GM04503 (cell line): ENCODE measurements at regions not wholly inside any gene's neighbourhood (a gene's known extent, or its start where the extent isn't known, plus 50 kb on each side); places are given as distances from the start of the nearest gene placed in this dataset.

ENCODE experiments used
- DNase-seq: peaks from one replicate; pipeline ENCODE4 v3.0.0-alpha.2; 2012; ENCODE audit warnings: low read depth

DNA sequence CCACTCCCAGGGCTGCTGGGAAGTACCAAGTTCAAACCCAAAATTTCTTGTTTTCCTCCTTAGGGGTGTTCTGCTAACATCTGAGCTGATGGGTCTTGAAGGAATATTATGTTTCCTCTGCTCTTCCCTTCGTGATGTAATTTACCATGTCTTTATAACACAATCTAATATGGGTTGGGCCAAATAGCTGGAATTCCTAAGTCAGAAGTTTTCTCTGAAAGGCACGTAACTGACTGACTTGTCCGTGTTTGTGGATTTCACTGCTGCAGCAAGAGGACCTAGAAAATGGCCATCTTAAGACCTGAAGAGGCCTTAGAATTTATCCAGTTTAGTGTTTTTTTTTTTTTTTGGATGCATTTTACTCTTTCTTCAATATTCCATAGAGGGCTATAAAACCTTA lies 256.7 kb downstream of the DCDC2C start:
- DNase-seq, result no peak

DNA sequence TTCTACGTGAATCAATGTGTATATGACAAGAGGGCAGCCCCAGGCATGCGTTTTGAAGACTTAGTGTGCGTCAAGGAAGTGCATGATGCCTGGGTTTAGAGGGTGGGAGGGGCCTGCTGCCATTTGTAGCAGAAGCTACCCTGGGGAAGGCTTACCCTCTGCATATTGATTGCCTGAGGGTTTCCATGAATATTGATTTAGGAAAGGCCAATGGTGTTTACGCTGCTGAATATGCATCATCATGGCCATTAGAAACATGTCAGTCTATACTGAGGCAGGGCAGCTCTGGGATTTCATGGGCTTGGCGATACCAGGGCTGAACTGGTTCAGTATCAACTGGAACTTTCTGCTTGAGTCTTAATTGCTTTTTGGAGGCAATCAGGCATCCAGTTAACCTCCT lies 259.3 kb downstream of the DCDC2C start:
- DNase-seq, result no peak

DNA sequence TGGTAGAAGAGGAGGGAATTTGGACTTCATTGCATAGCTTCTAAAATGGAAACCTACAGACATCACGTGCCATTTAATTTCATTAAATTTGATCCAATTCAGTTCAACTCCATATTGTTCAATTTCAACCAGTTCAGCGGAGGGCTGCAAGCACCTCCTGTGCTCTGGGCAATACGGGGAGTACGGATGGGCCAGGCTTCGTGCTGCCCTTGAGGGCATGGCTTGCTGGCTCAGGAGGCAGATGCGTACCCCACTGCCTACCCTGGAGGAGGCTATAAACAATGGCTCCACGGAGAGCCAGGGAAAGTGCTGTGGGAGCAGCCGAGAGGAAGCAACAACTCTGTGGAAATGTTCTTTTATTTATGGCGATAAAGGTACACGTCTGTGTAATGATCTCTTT lies 261.8 kb downstream of the DCDC2C start:
- DNase-seq, result no peak

DNA sequence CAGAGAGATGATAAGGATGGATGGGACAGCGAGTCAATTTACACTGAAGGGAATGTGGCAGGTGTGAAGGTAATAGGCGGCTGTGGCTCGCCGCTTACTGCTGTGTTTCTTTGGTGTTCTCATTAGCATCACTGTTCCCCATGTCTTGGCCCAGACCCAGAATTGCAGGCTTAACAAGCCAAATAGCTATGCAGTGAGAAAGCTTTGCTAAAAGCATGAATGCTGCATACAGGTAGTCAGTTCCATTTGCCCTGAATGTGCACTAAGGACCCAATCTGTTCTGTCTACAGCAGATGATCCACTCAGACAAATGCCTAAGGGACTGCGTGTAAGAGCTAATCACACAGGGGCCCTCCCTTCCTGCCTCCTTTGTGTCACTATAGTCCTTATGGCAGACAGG lies 262.6 kb downstream of the DCDC2C start:
- no peak for DNase-seq

DNA sequence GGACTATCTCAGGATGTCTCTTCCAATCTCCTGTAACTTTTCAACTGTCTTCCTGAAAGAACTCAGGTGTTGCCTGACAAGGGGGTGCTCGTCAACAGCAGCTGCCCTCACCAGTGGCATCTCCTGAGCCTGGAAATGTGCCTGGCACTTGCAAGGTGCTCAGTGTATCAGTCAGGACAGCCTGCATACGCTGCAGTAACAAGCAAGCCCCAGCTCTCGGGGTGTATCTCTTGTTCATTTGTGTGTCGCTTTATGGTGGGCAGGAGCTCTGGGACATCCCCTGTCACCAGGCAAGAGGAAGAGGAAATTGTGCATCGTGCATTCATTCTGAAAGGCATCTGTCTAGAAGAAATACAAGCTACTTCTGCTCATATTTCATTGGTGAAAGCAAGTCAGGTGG lies 263.1 kb downstream of the DCDC2C start:
- no peak for DNase-seq

DNA sequence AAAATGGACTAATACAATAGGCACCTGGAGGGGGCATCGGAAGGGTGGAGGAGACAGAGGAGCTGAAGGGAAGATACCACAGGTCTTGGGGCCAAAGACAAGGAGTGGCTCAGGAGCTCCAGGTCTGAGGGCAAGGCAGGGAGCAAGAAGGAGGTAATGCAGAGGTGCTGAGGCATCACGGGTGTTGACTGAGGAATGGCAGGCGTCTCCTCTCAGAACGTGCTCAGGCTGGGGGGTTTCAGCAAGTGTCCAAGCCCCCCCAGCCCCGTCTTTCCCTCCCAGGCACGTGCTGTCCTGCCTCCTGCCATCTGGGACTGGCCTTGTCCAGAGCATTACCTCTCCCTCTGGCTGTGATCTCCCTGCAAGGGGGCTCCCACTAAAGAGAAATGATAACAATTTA lies 265.4 kb downstream of the DCDC2C start:
- DNase-seq, result no peak

DNA sequence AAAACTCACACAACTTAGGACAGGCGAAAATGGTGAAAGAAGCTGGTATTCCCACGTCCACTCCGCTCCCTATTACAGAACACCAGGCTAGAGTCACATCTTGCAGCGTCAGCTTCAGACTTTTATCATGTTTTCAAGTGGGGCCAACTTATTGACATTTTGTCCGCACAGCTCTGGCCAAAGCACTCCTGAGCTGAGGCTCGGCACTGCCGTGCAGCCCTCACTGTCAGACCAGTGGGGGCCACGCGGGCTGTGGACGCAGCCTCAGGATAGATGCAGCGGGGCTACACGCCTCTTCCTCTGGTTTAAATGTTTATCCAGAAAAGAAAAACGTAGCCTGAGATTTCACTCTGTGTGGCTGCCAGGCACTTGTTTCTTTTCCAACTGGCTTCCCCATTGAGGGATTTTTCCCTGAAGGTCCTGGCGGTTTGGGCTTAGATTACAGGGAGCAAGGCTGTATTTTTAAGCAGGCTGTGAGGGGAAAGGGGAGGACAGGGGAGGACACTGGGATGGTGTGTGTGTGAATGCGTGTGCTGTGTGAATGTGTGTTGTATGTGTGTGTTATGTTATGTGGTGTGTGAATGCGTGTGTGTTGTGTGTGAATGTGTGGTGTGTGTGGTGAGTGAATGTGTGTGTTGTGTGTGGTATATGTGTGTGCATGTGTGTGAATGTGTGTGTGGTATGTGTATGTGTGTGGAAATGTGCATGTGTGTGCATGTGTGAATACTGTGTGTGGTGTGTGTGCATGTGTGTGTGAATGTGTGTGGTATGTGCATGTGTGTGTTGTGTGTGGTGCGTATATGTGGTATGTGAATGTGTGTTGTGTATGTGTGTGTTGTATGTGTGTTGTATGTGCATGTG lies 267.6 kb downstream of the DCDC2C start:
- no peak for DNase-seq

DNA sequence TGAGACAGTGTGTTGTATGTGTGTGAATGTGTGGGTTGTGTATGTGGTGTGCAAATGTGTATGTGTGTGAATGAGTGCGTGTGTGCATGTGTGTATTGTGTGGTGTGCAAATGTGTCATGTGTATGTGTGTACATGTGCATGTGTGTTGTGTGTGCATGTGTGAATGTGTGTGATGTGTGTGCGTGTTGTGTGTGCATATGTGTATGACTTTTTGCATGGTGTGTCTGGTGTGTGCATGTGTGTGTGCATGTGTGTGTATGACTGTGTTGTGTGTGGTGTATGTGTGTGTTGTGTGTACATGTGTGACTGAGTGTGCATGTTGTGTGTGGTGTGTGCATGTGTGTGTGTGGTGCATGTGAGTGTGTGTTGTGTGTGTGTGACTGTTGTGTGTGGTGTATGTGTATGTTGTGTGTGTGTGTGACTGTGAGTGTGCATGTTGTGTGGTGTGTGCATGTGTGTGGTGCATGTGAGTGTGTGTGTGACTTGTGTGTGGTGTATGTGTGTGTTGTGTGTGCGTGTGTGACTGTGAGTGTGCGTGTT lies 268.3 kb downstream of the DCDC2C start:
- no peak for DNase-seq

DNA sequence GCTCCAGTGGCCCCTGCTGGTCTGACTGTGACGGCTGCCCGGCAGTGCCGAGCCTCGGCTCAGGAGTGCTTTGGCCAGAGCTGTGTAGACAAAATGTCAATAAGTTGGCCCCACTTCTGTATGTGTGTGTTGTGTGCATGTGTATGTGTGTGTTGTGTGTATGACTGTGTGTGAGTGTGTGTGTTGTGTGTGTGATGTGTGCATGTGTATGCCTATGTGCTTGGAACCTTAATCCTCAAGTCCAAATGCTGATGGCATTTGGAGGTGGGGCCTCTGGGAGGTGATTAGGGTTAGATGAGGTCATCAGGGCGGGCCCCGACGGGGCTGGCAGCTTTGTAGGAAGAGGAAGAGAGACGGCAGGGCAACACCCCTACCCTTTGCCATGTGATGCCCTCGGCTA lies 269.0 kb downstream of the DCDC2C start:
- DNase-seq, result no peak

DNA sequence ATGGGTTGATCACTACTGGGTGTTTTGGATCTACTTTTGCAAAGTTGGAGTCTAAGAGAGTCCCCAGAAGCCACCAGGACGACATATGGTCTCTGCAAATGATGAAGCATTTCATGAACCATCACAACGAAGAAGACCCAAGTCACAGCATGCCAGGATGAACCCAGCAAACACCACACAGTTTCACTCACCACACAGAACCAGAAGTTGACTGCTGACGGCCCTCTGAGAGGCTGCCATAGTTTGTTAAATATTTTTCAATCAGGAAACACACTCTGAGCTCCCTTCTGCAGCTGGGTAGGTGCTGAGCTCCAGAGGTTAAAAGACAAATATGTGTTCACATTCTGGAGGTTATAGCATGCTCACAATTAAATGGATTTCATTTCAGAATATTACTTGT lies 271.4 kb downstream of the DCDC2C start:
- DNase-seq, result no peak

DNA sequence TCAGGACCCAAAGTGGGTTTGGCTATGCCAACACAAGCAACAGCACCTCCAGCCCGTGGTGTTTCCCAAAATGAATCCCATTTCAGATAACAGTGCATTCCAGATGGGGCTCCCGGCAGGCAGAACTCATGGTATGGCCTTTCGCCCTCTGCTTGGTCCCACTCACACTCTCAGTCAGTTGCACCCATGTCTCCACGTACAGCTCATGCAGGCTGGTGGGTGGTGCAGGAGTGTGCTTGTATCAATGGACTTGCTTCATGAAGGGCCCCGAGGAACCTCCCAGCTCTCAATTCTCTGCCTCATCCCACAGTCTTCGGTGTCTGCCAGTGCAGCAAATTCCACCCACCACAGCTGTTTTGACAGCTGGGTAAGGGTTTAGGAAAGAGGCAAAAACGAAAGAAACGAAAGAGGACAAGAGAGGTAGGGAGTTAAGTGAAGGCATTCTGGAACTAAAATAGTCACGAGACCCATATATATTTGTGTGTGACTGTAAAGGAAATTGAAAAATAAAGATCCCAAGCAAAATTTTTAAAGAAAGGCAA lies 278.1 kb downstream of the DCDC2C start:
- no peak for DNase-seq

DNA sequence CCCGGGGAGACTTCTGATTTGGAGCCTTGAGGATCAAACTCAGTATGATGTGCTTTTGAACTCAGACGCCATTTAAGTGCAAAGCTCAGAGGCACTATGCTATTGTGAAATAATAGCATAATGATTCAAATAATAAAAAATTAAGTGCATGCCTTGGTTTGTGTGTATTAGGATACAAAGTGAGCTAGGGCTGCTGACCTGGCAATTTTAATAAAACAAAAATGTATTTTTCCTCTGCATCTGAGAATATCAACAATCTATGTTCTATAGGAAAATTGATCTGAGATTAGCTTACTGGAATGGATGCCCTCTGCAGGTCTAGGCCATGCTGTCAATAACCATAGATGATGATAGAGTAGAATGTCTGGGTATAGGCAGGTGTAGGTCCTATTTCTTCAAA lies 278.8 kb downstream of the DCDC2C start:
- DNase-seq, result no peak

DNA sequence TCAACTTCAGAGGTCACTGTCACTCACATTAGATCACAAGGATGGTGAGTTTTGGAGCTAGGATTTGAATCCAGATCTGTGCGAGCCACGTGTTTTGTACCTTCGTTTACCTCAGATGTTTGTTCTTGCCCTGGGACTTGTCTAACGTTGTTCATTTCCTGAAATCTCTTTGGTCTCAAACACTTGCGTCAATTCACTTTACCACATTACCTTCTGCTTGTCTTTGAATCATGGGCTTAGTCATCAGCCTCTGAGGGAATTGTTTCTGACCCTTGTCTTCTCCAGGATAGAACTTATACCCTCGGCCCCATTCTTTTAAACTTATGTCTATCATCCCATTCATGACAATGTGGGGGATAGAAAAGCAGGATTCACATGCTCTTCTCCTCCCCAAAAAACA lies 282.7 kb downstream of the DCDC2C start:
- DNase-seq, result no peak

DNA sequence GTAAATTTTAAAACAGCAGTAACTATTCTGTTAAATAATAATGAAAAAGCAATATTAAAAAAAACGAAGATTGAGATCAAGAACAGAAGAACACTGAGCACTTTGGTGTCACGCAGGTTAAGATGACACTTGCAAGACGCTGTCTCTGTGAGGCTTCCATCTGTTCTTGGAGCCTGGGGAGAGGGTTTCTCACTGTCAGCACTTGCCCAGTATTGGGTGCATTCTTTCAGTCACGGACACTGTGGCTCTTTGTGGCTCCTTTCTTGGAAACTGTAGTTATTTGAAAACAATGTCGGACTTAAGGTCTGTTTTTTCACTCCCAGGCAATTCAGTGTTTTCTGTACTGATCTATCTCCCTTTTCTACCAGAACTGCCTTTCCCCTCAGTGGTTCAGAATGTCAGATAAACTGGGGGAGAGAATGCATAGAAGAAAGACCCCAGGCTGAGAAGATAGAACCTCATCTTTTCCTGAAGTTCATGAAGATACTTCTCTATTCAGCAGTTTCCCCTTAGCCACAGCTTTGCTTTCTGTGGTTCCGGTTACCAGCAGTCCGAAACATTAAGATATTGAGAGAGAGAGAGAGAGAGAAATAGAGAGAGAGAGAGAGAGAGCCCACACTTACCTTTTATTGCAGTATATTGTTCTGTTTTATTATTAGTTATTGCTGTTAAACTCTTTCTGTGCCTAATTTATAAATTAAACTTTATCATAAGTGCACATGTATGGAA lies 283.3 kb downstream of the DCDC2C start:
- no peak for DNase-seq

DNA sequence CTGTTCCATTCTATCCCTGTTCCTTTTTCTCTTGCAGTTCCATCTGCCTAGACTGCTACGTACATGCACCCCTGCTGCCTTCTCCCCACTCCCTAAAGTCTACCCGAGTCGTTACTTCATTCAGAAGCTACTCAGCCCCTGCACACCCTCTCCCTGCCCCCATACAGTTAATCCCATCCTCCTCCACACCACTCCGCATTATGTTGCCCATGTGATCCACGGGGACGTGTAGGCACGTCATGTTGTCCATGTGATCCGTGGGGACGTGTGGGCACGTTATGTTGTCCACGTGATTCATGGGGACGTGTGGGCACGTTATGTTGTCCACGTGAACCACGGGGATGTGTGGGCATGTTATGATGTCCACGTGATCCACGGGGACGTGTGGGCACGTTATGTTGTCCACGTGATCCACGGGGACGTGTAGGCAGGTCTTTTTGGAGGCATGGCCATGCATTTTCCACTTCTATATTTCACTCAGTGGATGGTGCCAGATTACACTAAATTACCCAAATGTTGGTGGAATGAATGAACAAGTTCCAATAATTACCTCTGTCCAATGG lies 299.5 kb downstream of the DCDC2C start:
- no peak for DNase-seq

DNA sequence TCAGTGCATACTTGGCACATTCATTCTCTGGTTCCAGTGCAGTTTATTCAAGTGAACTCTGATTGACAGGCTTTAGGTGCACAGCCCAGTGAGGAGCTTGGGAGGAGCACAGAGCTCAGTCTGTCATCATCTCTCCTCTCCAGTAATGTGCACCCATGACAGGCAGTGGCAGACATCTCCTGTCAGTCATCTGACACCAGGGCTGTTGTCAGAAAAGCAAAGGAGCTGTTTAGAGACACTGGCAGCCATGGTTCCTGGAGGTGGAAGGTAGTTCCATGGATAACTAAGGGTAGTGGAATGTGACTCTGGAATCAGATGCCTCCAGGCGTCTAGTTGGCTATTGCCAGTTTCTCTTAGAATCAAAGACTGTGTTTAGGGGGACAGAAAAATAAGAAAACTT lies 308.8 kb downstream of the DCDC2C start:
- no peak for DNase-seq

DNA sequence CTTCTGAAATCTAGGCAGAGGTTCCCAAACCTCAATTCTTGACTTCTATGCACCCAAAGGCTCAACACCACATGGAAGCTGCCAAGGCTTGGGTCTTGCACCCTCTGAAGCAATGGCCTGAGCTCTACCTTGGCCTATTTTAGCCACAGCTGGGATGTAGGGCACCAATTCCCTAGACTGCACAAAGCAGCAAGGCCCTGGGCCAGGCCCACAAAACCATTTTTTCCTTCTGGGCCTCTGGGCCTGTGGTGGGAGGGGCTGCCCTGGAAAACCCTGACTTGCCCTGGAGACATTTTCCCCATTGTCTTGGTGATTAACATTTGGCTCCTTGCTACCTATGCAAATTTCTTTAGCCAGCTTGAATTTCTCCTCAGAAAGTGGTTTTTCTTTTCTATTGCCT lies 315.2 kb downstream of the DCDC2C start:
- no peak for DNase-seq

DNA sequence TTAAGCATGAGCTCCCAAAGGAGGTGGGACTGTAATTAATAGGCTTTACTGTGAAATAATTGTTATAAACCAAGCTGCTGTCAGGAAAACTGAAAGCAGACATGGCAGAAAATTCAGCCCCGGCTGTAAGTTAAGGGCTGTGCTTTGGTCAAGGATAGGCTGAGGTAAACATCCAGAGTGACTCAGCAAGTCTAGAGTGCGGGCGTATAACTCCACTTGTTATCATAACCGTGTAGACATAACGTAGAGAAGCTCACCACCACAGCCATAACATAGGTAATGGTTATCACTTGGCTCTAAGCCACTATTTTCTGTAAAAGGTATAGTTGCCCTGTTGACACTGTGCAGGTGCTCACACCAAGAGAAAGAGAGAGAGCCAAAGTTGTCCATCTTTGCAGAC lies 316.8 kb downstream of the DCDC2C start:
- no peak for DNase-seq

DNA sequence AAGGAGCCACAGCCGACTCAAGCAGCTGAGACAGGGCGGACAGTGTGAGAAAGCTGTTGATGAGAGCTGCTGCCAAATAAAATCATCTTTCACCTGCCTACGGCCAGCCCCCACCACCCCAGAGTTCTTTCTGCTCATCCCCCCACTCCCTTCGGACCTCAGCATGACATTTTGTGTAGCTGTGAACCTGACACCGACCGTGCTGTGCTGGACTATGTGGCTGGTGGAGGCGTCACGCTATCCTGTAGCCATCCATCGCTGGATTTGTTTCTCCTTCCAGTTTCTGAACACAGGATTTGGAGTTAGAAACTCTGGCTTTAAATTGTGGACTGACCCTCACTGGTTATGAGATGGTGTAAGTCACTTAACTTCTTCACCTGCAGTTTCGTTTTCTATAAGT lies 317.3 kb downstream of the DCDC2C start:
- DNase-seq, result no peak

DNA sequence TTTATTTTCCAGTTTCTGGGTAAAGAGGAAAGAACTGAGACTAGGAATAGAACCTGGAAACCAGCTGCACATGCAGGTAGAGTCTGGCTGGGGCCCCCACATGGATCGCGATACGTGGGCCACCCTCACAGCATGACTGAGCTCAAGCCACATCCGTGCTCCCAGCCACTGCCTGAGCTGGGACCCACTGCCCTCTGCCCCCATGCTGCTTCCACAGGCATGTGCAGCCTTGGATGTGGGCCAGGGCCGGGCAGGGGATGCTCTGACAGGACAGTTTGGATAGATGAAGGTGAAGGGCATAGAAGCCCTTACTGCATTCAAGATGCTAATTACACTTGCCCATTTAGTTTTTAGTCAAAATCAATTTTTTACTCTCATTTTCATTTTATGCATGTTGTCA lies 321.2 kb downstream of the DCDC2C start:
- no peak for DNase-seq

DNA sequence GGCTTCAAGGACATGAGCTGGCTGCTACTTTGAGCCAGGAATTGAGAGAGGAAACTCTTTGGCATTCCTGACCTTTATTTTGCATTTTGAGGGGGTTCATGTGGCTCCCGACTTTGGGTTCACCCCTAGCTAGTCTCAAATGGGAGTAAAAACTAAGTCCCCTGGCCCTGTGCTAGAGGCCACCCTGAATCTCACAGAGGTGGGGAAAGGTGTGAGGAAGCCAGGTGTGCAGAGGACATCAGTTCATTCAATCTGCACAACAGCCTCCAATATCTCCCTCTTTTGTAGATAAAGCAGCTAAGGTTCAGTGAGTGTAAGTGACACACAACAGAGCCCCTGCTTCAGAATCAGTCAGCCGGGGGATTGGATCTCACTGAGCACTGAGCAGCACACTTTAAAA lies 325.7 kb downstream of the DCDC2C start:
- no peak for DNase-seq

DNA sequence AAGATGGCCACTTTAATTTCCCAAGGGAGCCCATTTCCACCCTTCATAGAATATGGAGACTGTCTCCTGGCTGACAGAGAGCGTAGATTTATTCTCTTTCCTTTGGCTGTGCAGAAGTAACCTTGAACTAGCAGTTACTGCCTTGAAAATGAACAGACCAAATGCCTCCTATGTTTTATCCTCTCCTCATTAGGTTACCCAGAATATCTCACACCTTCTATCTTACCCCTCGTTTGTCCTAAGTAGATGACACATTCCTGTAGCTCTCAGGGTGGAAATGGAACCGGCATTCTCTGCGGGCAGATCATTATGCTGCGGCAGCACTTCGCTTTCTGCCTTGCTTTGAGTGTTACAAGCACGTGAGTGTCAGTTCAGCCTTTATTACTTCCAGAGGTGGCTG lies 336.5 kb downstream of the DCDC2C start:
- no peak for DNase-seq
